ENCODE measurements at regions not wholly inside any gene's neighbourhood (a gene's known extent, or its start where the extent isn't known, plus 50 kb on each side); places are given as distances from the start of the nearest gene placed in this dataset.
A peak's percentile ranks its signal among the peaks of the same experiment; 100 is the strongest.

- no peak overlapping the region for H3K27ac ChIP-seq (ENCODE audit: low read depth in 2 of 2, low read length in 2 of 2)
- H3K4me1 ChIP-seq (ENCODE audit: control insufficient read depth in 2 of 3, insufficient read depth in 2 of 3, low read depth in 1 of 3, low read length in 3 of 3), result no peaks in the 10 kb centered on the region
- FAIRE-seq (no peak), DNase-seq (no peak)
- H3K36me3 ChIP-seq (ENCODE audit: control insufficient read depth in 2 of 3, insufficient read depth in 3 of 3, low read length in 3 of 3), result no peaks in the 10 kb centered on the region
- TF ChIP-seq CTCF (IDR thresholded peaks at IDR 0.05; ENCODE audit: borderline replicate concordance, extremely low read depth, insufficient read depth), result no peak
- no peaks in the 10 kb centered on the region for H3K27me3 ChIP-seq (ENCODE audit: control insufficient read depth, insufficient read depth, low read length)
- H3K9ac ChIP-seq (ENCODE audit: low read length in 3 of 3), result no peak overlapping the region
- intact Hi-C loops (cut with DNase I), result no loop called here
- no peak overlapping the region for H3K4me3 ChIP-seq (ENCODE audit: low read length in 3 of 3)
- H3K9me3 ChIP-seq (ENCODE audit: control insufficient read depth in 2 of 3, insufficient read depth in 1 of 3, low read length in 3 of 3), result no peaks in the 10 kb centered on the region
These were observed 155.0 kb downstream of the CDH26 start for GRCh38 chr20:60113024-60113724.

GRCh38 chr20:60113771-60114170, 155.5 kb downstream of the CDH26 start:
- Histone ChIP-seq H3K4me1 (ENCODE audit: control insufficient read depth in 2 of 3, insufficient read depth in 2 of 3, low read depth in 1 of 3, low read length in 3 of 3) (no peaks in the 10 kb centered on the region), H3K9ac (ENCODE audit: low read length in 3 of 3) (no peak overlapping the region), H3K36me3 (ENCODE audit: control insufficient read depth in 2 of 3, insufficient read depth in 3 of 3, low read length in 3 of 3) (no peaks in the 10 kb centered on the region), H3K9me3 (ENCODE audit: control insufficient read depth in 2 of 3, insufficient read depth in 1 of 3, low read length in 3 of 3) (no peaks in the 10 kb centered on the region), H3K4me3 (ENCODE audit: low read length in 3 of 3) (no peak overlapping the region), H3K27me3 (ENCODE audit: control insufficient read depth, insufficient read depth, low read length) (no peaks in the 10 kb centered on the region), H3K27ac (ENCODE audit: low read depth in 2 of 2, low read length in 2 of 2) (no peak overlapping the region)
- DNase-seq (no peak), FAIRE-seq (no peak)
- intact Hi-C loops (cut with DNase I), result no loop called here
- no peak for TF ChIP-seq CTCF (IDR thresholded peaks at IDR 0.05; ENCODE audit: borderline replicate concordance, extremely low read depth, insufficient read depth)

GRCh38 chr20:60115451-60115850, 157.2 kb downstream of the CDH26 start:
- peak in 1 of 5 donors; percentile 85 for DNase-seq
- H3K9me3 ChIP-seq (ENCODE audit: control insufficient read depth in 2 of 3, insufficient read depth in 1 of 3, low read length in 3 of 3), result no peaks in the 10 kb centered on the region
- H3K36me3 ChIP-seq (ENCODE audit: control insufficient read depth in 2 of 3, insufficient read depth in 3 of 3, low read length in 3 of 3), result no peaks in the 10 kb centered on the region
- no peaks in the 10 kb centered on the region for H3K4me1 ChIP-seq (ENCODE audit: control insufficient read depth in 2 of 3, insufficient read depth in 2 of 3, low read depth in 1 of 3, low read length in 3 of 3)
- H3K4me3 ChIP-seq (ENCODE audit: low read length in 3 of 3), result no peak overlapping the region
- intact Hi-C loops (cut with DNase I), result no loop called here
- FAIRE-seq, result no peak
- no peak for TF ChIP-seq CTCF (IDR thresholded peaks at IDR 0.05; ENCODE audit: borderline replicate concordance, extremely low read depth, insufficient read depth)
- H3K27ac ChIP-seq (ENCODE audit: low read depth in 2 of 2, low read length in 2 of 2), result no peak overlapping the region
- no peaks in the 10 kb centered on the region for H3K27me3 ChIP-seq (ENCODE audit: control insufficient read depth, insufficient read depth, low read length)
- no peak overlapping the region for H3K9ac ChIP-seq (ENCODE audit: low read length in 3 of 3)

Measured in kidney (tissue), 13 donors.